HT1080 (cell line): ENCODE measurements at regions not wholly inside any gene's neighbourhood (a gene's known extent, or its start where the extent isn't known, plus 50 kb on each side); places are given as distances from the start of the nearest gene placed in this dataset.
A peak's percentile ranks its signal among the peaks of the same experiment; 100 is the strongest.
"Not testable (repeated sequence)": the region's sequence is repeated elsewhere in the genome, so short reads cannot be mapped to it uniquely, and the experiment has no call there.

Experiments used
- DNase-seq: peaks from one replicate; pipeline ENCODE4 v3.0.0-alpha.2; 2015; ENCODE audit warnings: low read depth

GRCh38 chr10:31686599-31686998, 242.0 kb downstream of the ARHGAP12 start:
- DNase-seq = no peak

GRCh38 chr10:31683682-31684081, 244.9 kb downstream of the ARHGAP12 start:
- no peak for DNase-seq

GRCh38 chr10:31679936-31680335, 248.7 kb downstream of the ARHGAP12 start:
- no peak for DNase-seq

GRCh38 chr10:31678575-31679516, 249.8 kb downstream of the ARHGAP12 start:
- no peak for DNase-seq

DNA sequence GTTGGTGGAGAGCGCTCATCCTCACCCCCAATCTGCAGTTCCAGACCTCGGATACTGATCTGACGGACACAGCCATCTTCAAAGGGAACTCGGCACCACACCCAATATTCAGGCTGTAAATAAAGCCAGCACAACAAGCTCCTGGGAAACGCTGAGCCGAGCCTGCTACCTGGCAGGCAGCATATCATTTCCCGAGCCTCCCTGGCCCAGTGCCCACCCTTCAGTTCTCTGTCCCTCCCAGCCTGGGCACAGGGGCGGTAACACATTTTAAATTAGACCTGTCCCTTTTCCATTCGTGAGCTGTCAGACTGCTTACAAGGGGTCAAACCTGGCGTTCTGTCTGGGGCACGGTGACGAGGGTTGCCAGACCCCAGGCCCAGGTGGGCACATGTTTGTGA, 250.5 kb downstream of the ARHGAP12 start:
- no peak for DNase-seq

- no peak for DNase-seq
Measured at GRCh38 chr10:31677195-31678138, 251.2 kb downstream of the ARHGAP12 start.

DNA sequence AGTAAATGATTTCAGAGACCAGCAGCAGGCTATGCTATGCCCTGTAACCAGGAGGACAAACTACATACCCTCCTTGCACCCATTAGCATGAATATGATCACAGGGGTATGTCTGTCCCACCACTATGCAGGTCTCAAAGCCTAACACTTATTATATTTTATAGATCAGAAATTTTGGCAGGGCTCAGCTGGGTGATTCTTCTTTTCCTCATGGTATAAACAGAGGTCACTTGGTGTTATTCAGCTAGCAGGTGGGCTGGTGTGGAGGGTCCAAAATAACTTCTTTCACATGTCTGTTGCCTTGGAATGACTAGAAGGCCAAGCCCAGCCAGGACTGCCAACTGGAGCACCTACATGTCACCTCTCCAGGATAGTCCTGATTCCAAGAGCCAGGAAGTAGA, 252.9 kb downstream of the ARHGAP12 start:
- no peak for DNase-seq

DNA sequence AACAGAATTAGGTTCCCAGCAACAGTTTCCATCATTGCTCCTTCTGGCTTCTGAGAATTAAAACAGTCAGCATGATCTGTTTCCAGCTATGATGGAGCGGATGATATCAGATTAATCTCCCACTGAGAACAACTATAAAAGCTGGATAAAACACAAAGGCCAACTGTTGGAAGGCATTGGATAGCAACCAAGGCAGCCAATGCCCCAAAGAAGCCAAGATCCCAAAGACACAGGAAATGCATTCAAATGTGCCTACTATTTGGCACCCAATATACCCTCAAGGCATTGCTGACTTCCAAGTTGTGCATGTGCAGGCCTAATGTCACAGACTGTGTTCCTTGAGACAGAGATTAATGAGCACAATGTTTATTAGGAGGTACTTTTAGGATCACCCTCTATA, 259.3 kb downstream of the ARHGAP12 start:
- no peak for DNase-seq

GRCh38 chr10:31668326-31668725, 260.3 kb downstream of the ARHGAP12 start:
- DNase-seq = no peak

- not testable (repeated sequence) for DNase-seq
Measured at GRCh38 chr10:31665764-31666279, 262.8 kb downstream of the ARHGAP12 start.

DNA sequence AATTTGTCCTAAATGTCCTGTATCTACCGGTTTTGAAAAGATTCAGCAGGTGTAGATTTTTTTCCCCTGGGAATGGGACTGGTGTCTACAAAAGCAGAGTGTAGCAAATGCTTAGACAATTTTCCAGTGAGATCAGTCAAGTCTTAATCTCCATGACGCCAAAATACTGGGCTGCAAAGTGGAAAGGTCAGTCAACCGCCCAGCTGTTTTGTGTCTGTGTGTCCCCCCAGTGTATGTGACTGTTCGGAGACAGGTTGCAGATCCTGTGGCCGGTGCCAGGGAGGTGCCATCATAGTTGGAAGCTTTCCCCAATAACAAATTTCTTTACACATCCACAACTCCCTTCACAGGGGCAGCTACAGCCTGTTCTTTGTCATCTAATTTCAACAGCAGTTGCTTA, 263.8 kb downstream of the ARHGAP12 start:
- DNase-seq = no peak

GRCh38 chr10:31664071-31664470, 264.6 kb downstream of the ARHGAP12 start:
- not testable (repeated sequence) for DNase-seq

DNA sequence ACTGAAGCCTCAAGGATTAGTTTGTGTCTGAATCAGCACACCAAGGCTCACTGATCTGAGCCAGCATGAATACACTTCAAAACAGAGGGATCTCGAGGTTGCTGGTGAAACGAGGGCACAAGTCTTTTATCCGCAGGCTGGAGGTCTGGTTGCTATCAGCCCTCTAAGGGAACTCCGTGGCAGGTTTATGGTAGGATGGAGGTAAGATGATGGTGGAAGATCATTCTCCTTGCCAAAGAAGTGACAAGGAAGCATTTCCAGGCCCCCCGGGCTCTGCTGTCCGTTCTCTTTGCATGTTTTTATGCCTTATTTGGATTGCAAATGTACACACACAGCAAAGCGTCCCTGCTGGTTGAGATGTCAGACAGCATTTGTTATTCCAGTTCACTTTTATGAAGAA, 268.3 kb downstream of the ARHGAP12 start:
- no peak for DNase-seq

- no peak for DNase-seq
Measured at GRCh38 chr10:31659665-31660064, 269.0 kb downstream of the ARHGAP12 start.

DNA sequence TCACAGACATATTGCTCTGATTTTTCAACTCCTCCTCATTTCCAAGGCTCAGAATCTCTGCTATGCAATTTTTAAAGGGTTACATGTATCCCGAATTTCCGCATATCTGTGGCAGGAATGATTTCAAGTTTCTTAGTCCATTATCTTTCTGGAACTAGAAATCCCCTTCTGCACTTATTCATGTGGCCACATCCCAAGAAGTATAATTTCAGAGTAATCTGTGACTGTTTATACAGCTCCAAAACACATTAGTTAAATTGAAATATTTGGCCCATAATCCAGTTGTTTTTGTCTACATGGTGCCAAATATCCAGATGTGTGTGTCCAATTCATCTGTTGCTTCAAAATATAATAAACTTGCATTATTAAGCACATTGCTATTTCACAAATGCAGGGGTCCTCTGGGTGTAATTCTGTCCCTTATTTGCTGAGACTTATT, 271.2 kb downstream of the ARHGAP12 start:
- no peak for DNase-seq

DNA sequence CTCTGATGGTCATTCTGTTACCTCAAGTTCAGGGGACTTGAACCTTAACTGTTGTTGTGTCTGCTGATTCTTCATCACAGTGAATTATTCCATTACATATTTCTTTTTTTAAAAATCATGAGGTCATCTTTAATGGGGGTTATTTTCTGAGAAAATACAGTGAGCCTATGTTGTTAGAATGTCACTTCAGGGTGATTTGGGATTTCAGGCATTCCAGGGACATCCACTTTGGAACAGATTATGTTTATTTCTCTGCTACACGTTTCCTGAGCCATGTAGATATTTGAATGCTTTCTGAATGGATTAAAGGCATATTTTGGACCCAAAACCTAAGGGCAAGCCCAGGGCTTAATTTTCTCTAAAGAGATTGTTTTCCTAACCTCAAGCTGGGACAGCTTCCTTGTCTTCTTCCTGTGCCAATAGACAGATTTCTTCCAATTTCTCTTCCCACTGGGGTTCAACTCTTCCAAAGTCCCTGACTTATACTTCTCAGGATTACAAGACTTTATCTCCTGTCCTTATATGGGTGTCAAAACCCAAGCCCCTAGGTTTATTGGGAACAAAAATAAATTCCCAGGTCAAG, 271.7 kb downstream of the ARHGAP12 start:
- no peak for DNase-seq

DNA sequence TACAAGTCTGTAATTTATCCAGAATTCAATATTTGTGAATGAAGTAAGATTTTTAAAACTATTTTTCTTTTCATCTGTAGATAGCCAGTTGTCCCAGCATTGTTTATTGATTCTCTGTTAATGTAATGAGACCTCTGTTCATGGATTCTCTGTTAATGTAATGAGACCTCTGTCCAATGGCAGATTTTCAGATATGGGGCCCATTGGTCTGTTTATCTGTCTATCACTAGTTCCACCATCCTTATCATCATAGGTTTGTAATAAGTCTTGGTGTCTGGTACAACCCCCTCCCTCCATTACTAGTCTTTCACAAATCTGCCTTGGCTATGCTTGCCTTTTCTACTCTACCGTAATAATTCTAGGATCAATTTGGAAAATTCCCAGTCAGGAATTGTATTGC, 276.6 kb downstream of the ARHGAP12 start:
- DNase-seq = no peak

GRCh38 chr10:31650010-31650409, 278.6 kb downstream of the ARHGAP12 start:
- DNase-seq = peak; percentile 76

GRCh38 chr10:31648966-31649365, 279.7 kb downstream of the ARHGAP12 start:
- no peak for DNase-seq

- peak; percentile 46 for DNase-seq
Measured at GRCh38 chr10:31647861-31648260, 280.8 kb downstream of the ARHGAP12 start.

- DNase-seq = no peak
Measured at GRCh38 chr10:31646519-31646918, 282.1 kb downstream of the ARHGAP12 start.
